Colonic mucosa (tissue), 4 donors: ENCODE measurements at regions not wholly inside any gene's neighbourhood (a gene's known extent, or its start where the extent isn't known, plus 50 kb on each side); places are given as distances from the start of the nearest gene placed in this dataset.
A peak's percentile ranks its signal among the peaks of the same experiment; 100 is the strongest.

Experiments used
- DNase-seq: peaks from one replicate; pipeline ENCODE4 v3.0.0-alpha.2; 2020
- H3K27ac ChIP-seq: fragments of 200-600 bp; one replicate; pipeline ENCODE4 v1.8.0; 2021
- H3K27me3 ChIP-seq: fragments of 200-600 bp; one replicate; pipeline ENCODE4 v1.8.0; 2021
- H3K36me3 ChIP-seq: fragments of 200-600 bp; one replicate; pipeline ENCODE4 v1.8.0; 2021
- H3K4me1 ChIP-seq: fragments of 200-600 bp; one replicate; pipeline ENCODE4 v1.8.0; 2021; ENCODE audit warnings: mild to moderate bottlenecking
- H3K4me3 ChIP-seq: fragments of 200-600 bp; one replicate; pipeline ENCODE4 v1.8.0; 2021
- H3K9ac ChIP-seq, 2 donors: one replicate each; pipeline ENCODE4 v1.7.0; 2013; ENCODE audit warnings: control low read depth in 2 of 2, low read depth in 2 of 2, low read length in 2 of 2
- H3K9me3 ChIP-seq: fragments of 200-600 bp; one replicate; pipeline ENCODE4 v1.8.0; 2021
- CTCF ChIP-seq: fragments of 200-600 bp; IDR thresholded peaks from one replicate; pipeline ENCODE4 v1.8.0; 2022; ENCODE audit warnings: antibody characterized with exemption, mild to moderate bottlenecking
- intact Hi-C: fragments of 100-400 bp; cut with DNase I; formaldehyde crosslinking; loops from one replicate; pipeline ENCODE4 v1.14.1; 2022
- donor health status: healthy.
- donor health status: DM: no; HTN: no; CAD: no.
- donor health status: DM: no; HTN: no; CAD: no.

GRCh38 chr9:115517335-115518075 lies 399.5 kb upstream of the TNC start:
- Histone ChIP-seq H3K4me3 (no peak overlapping the region), H3K36me3 (no peaks in the 10 kb centered on the region), H3K4me1 (no peaks in the 10 kb centered on the region), H3K27me3 (no peaks in the 10 kb centered on the region), H3K9ac (no peak overlapping the region), H3K9me3 (no peaks in the 10 kb centered on the region), H3K27ac (no peak overlapping the region)
- no peak for DNase-seq
- TF ChIP-seq CTCF = no peak
- intact Hi-C loops = no loop called here

- Histone ChIP-seq H3K9me3 (no peaks in the 10 kb centered on the region), H3K4me1 (no peaks in the 10 kb centered on the region), H3K9ac (no peak overlapping the region), H3K36me3 (no peaks in the 10 kb centered on the region), H3K27me3 (no peaks in the 10 kb centered on the region), H3K4me3 (no peak overlapping the region), H3K27ac (no peak overlapping the region)
- intact Hi-C loops = loop anchor here (10.0 kb wide), 3 partner anchors 356 to 606 kb away; no protein-coding TSS in a partner anchor
- DNase-seq = no peak
- no peak for TF ChIP-seq CTCF
These were observed 402.7 kb upstream of the TNC start for GRCh38 chr9:115520646-115521045.

GRCh38 chr9:115522912-115523311 lies 405.0 kb upstream of the TNC start:
- Histone ChIP-seq H3K9me3 (no peaks in the 10 kb centered on the region), H3K4me1 (no peaks in the 10 kb centered on the region), H3K36me3 (no peaks in the 10 kb centered on the region), H3K4me3 (no peak overlapping the region), H3K27me3 (no peaks in the 10 kb centered on the region), H3K27ac (no peak overlapping the region), H3K9ac (no peak overlapping the region)
- intact Hi-C loops = loop anchor here (10.0 kb wide), 3 partner anchors 358 to 608 kb away; no protein-coding TSS in a partner anchor
- no peak for DNase-seq
- TF ChIP-seq CTCF = no peak

- Histone ChIP-seq H3K9me3 (no peaks in the 10 kb centered on the region), H3K9ac (no peak overlapping the region), H3K27me3 (no peaks in the 10 kb centered on the region), H3K36me3 (no peaks in the 10 kb centered on the region), H3K4me3 (no peak overlapping the region), H3K27ac (no peak overlapping the region), H3K4me1 (no peaks in the 10 kb centered on the region)
- intact Hi-C loops = loop anchor here (10.0 kb wide), 3 partner anchors 360 to 610 kb away; no protein-coding TSS in a partner anchor
- TF ChIP-seq CTCF = peak; percentile 47
- peak; percentile 40 for DNase-seq
These were observed 406.6 kb upstream of the TNC start for GRCh38 chr9:115524453-115525059.

- no peaks in the 10 kb centered on the region for H3K36me3 ChIP-seq
- no peaks in the 10 kb centered on the region for H3K4me1 ChIP-seq
- intact Hi-C loops = loop anchor here (10.0 kb wide), 3 partner anchors 361 to 611 kb away; no protein-coding TSS in a partner anchor
- H3K27me3 ChIP-seq = no peaks in the 10 kb centered on the region
- H3K27ac ChIP-seq = no peak overlapping the region
- H3K4me3 ChIP-seq = no peak overlapping the region
- no peak for TF ChIP-seq CTCF
- H3K9ac ChIP-seq = no peak overlapping the region
- no peaks in the 10 kb centered on the region for H3K9me3 ChIP-seq
- no peak for DNase-seq
These were observed 407.4 kb upstream of the TNC start for GRCh38 chr9:115525111-115526058.
